DOHH2 (cell line): ENCODE measurements at regions not wholly inside any gene's neighbourhood (a gene's known extent, or its start where the extent isn't known, plus 50 kb on each side); places are given as distances from the start of the nearest gene placed in this dataset.

ENCODE experiments used
- H3F3A ChIP-seq: fragments of 200-600 bp; sonication (generic), shearing (Covaris generic); 2 replicates; pipeline ENCODE4 v1.6.0; 2016; ENCODE audit warnings: antibody characterized with exemption, mild to moderate bottlenecking; ENCODE audit not compliant: control insufficient read depth, insufficient read depth
- H3K27ac ChIP-seq: fragments of 200-600 bp; sonication (generic); 2 replicates; pipeline ENCODE4 v1.5.1; 2014; ENCODE audit warnings: low read depth, mild to moderate bottlenecking, low read length, moderate library complexity
- H3K27me3 ChIP-seq: fragments of 200-600 bp; sonication (generic); 2 replicates; pipeline ENCODE4 v1.6.1; 2014; ENCODE audit warnings: mild to moderate bottlenecking, low read length, mixed read lengths; ENCODE audit not compliant: control insufficient read depth
- H3K36me3 ChIP-seq: fragments of 200-600 bp; sonication (generic); 2 replicates; pipeline ENCODE4 v1.6.1; 2014; ENCODE audit warnings: mild to moderate bottlenecking, low read length, moderate library complexity, mixed read lengths; ENCODE audit not compliant: control insufficient read depth
- H3K4me1 ChIP-seq: fragments of 200-600 bp; sonication (generic); 2 replicates; pipeline ENCODE4 v1.6.1; 2014; ENCODE audit warnings: mild to moderate bottlenecking, low read length, mixed read lengths; ENCODE audit not compliant: control insufficient read depth
- H3K4me2 ChIP-seq: fragments of 200-600 bp; sonication (generic); 2 replicates; pipeline ENCODE4 v1.6.0; 2014; ENCODE audit warnings: mild to moderate bottlenecking, low read length, moderate library complexity
- H3K4me3 ChIP-seq: fragments of 200-600 bp; sonication (generic); 2 replicates; pipeline ENCODE4 v1.5.1; 2014; ENCODE audit warnings: mild to moderate bottlenecking, low read length, mixed read lengths
- H3K79me2 ChIP-seq: fragments of 200-600 bp; sonication (generic); 2 replicates; pipeline ENCODE4 v1.6.1; 2014; ENCODE audit warnings: mild to moderate bottlenecking, low read length, mixed read lengths; ENCODE audit not compliant: control insufficient read depth
- H3K9me2 ChIP-seq: fragments of 200-600 bp; sonication (generic); replicated peaks from 2 replicates; pipeline ENCODE4 v1.6.1; 2014; ENCODE audit warnings: mild to moderate bottlenecking, low read length, mixed read lengths; ENCODE audit not compliant: control insufficient read depth
- H3K9me3 ChIP-seq: fragments of 200-600 bp; sonication (generic); 2 replicates; pipeline ENCODE4 v1.6.1; 2014; ENCODE audit warnings: antibody characterized with exemption, low read length, mixed read lengths; ENCODE audit not compliant: control insufficient read depth, insufficient read depth
- H4K20me1 ChIP-seq: fragments of 200-600 bp; sonication (generic); 2 replicates; pipeline ENCODE4 v1.6.0; 2014; ENCODE audit warnings: low read depth, mild to moderate bottlenecking, antibody characterized with exemption, low read length, moderate library complexity; ENCODE audit not compliant: control insufficient read depth, insufficient read depth
- EZH2phosphoT487 ChIP-seq: fragments of 200-600 bp; sonication (generic); IDR thresholded peaks from 2 replicates; pipeline ENCODE4 v1.6.1; 2017; ENCODE audit warnings: borderline replicate concordance, mild to moderate bottlenecking, antibody characterized with exemption, low read length, moderate library complexity, mixed read lengths
- TF ChIP-seq, protein P1 (sequence below): fragments of 200-600 bp; sonication (generic); IDR thresholded peaks from one replicate; pipeline ENCODE4 v1.5.1; 2014; ENCODE audit warnings: antibody characterized with exemption, mild to moderate bottlenecking, low read depth, low read length; ENCODE audit not compliant: poor library complexity, severe bottlenecking

- Histone ChIP-seq H3K9me3 (no peaks in the 10 kb centered on the region), H3K9me2 (no peaks in the 10 kb centered on the region), H3K27ac (no peak overlapping the region), H3K27me3 (peaks cover 8% of the 10 kb centered on the region; the same call in 1 of the 2 replicates), H3K79me2 (no peaks in the 10 kb centered on the region), H3F3A (no peaks in the 10 kb centered on the region), H3K36me3 (no peaks in the 10 kb centered on the region), H3K4me2 (no peak overlapping the region), H3K4me1 (no peaks in the 10 kb centered on the region), H4K20me1 (no peaks in the 10 kb centered on the region), H3K4me3 (no peak overlapping the region)
- TF ChIP-seq, protein P1, sequence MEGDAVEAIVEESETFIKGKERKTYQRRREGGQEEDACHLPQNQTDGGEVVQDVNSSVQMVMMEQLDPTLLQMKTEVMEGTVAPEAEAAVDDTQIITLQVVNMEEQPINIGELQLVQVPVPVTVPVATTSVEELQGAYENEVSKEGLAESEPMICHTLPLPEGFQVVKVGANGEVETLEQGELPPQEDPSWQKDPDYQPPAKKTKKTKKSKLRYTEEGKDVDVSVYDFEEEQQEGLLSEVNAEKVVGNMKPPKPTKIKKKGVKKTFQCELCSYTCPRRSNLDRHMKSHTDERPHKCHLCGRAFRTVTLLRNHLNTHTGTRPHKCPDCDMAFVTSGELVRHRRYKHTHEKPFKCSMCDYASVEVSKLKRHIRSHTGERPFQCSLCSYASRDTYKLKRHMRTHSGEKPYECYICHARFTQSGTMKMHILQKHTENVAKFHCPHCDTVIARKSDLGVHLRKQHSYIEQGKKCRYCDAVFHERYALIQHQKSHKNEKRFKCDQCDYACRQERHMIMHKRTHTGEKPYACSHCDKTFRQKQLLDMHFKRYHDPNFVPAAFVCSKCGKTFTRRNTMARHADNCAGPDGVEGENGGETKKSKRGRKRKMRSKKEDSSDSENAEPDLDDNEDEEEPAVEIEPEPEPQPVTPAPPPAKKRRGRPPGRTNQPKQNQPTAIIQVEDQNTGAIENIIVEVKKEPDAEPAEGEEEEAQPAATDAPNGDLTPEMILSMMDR = no peak
- no peak for TF ChIP-seq EZH2phosphoT487
These were observed 114.4 kb upstream of the CCDC196 start for GRCh38 chr14:66371776-66372175.

GRCh38 chr14:66375046-66375964 is 110.9 kb upstream of the CCDC196 start:
- Histone ChIP-seq H3K4me3 (no peak overlapping the region), H3K4me2 (no peak overlapping the region), H3K27me3 (peaks cover 8% of the 10 kb centered on the region; the same call in 1 of the 2 replicates), H3K79me2 (no peaks in the 10 kb centered on the region), H4K20me1 (no peaks in the 10 kb centered on the region), H3K36me3 (no peaks in the 10 kb centered on the region), H3K4me1 (no peaks in the 10 kb centered on the region), H3F3A (no peaks in the 10 kb centered on the region), H3K9me3 (no peaks in the 10 kb centered on the region), H3K27ac (no peak overlapping the region), H3K9me2 (no peaks in the 10 kb centered on the region)
- TF ChIP-seq, protein P1 = no peak
- TF ChIP-seq EZH2phosphoT487 = no peak

DNA sequence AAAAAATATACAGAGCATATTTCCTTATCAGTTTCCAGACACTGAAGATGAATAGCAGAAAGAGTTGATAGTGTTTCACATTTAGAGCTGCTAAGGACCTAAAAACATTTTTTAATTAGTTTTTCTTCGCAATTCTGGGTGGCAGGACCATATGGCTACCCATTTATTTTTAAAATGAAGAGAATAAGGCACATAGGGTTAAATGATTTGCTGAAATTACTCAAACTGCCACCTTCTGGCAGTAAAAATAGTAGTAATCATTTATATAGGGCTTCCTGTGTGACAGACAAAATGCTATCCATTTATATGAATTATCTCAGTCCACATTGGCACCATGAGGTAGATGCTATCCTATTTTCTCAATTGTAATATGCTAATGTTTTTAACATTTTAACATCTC is 108.6 kb upstream of the CCDC196 start:
- H3K79me2 ChIP-seq = no peaks in the 10 kb centered on the region
- H3K36me3 ChIP-seq = no peaks in the 10 kb centered on the region
- H3K4me3 ChIP-seq = no peak overlapping the region
- H4K20me1 ChIP-seq = no peaks in the 10 kb centered on the region
- no peaks in the 10 kb centered on the region for H3K9me2 ChIP-seq
- no peak overlapping the region for H3K27ac ChIP-seq
- no peaks in the 10 kb centered on the region for H3K9me3 ChIP-seq
- H3F3A ChIP-seq = no peaks in the 10 kb centered on the region
- H3K4me1 ChIP-seq = no peaks in the 10 kb centered on the region
- H3K4me2 ChIP-seq = no peak overlapping the region
- no peak for TF ChIP-seq EZH2phosphoT487
- TF ChIP-seq, protein P1 = no peak
- peaks cover 8% of the 10 kb centered on the region; the same call in 1 of the 2 replicates for H3K27me3 ChIP-seq
